ENCODE measurements at regions not wholly inside any gene's neighbourhood (a gene's known extent, or its start where the extent isn't known, plus 50 kb on each side); places are given as distances from the start of the nearest gene placed in this dataset.

DNA sequence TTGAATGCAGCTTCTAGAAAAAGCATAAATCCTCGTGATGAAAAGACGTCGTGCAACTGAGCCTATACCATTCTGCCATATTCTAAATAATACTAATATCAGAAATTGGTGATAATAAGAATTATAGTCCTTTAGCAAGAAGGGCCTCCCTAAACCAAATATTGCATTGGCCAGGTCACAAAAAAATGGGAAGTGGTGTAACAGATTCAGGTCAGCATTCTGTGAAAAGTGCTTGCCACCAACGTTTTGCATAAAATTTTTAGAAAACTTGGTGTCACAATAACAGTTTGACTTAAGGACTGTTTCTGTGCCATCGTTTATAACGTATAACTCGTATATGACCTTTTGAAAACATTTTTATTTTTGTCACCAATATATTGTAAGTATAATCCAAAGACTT is 603.6 kb downstream of the CPS1 start:
- intact Hi-C loops (cut with DNase I, micrococcal nuclease), result loop anchor here (2.0 to 5.0 kb wide), 3 partner anchors 911 to 1183 kb away; no protein-coding TSS in a partner anchor
- Histone ChIP-seq H3K36me3 (ENCODE audit: insufficient read depth, low read length) (no peaks in the 10 kb centered on the region), H3K4me1 (ENCODE audit: insufficient read depth, low read length) (no peaks in the 10 kb centered on the region), H3K9me3 (ENCODE audit: control insufficient read depth in 1 of 2, insufficient read depth in 1 of 2, low read length in 2 of 2) (no peaks in the 10 kb centered on the region), H3K27ac (ENCODE audit: low read depth in 1 of 2, low read length in 2 of 2) (no peak overlapping the region), H3K4me3 (ENCODE audit: low read length) (no peak overlapping the region), H3K27me3 (ENCODE audit: control insufficient read depth in 1 of 2, insufficient read depth in 2 of 2, low read length in 2 of 2) (no peaks in the 10 kb centered on the region)
- TF ChIP-seq, protein P1, sequence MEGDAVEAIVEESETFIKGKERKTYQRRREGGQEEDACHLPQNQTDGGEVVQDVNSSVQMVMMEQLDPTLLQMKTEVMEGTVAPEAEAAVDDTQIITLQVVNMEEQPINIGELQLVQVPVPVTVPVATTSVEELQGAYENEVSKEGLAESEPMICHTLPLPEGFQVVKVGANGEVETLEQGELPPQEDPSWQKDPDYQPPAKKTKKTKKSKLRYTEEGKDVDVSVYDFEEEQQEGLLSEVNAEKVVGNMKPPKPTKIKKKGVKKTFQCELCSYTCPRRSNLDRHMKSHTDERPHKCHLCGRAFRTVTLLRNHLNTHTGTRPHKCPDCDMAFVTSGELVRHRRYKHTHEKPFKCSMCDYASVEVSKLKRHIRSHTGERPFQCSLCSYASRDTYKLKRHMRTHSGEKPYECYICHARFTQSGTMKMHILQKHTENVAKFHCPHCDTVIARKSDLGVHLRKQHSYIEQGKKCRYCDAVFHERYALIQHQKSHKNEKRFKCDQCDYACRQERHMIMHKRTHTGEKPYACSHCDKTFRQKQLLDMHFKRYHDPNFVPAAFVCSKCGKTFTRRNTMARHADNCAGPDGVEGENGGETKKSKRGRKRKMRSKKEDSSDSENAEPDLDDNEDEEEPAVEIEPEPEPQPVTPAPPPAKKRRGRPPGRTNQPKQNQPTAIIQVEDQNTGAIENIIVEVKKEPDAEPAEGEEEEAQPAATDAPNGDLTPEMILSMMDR (IDR thresholded peaks at IDR 0.05), result no peak
- ATAC-seq (ENCODE audit: poor library complexity), result no peak
- ChIA-PET POLR2A (interaction anchor here (0.7 kb wide), 1 partner anchor 462 kb away, joined by 3 read pairs; no protein-coding TSS in a partner anchor), CTCF (no interaction called here)
- Mint-ChIP-seq H3K4me1 (ENCODE audit: low read depth) (no peaks in the 10 kb centered on the region), H3K4me3 (no peak overlapping the region), H3K27ac (no peak overlapping the region), H3K27me3 (no peaks in the 10 kb centered on the region), H3K36me3 (ENCODE audit: low read depth) (no peaks in the 10 kb centered on the region), H3K9me3 (no peaks in the 10 kb centered on the region)
- no peak for DNase-seq

DNA sequence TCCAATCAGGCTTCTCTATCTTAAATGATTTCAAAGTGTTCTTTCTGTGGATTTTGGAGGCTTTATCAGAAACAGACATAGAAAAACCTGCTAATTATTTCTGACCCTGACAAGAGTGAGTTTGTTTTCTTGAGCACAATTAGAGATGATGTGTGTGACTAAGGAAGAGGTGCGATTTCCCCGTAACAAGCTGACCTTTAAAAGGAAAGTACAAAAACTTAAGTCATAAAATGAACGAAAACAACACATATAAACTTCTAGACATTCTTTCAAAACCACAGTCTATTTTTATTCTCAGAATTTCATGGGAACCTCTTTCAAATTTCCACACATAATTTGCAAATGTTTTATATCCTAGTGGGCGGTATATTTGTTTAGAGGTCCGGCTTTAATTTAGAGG is 604.8 kb downstream of the CPS1 start:
- H3K36me3 ChIP-seq (ENCODE audit: insufficient read depth, low read length), result no peaks in the 10 kb centered on the region
- ATAC-seq (ENCODE audit: poor library complexity), result no peak

GRCh38 chr2:211162911-211163310 is 606.5 kb downstream of the CPS1 start:
- H3K27ac Mint-ChIP-seq, result no peak overlapping the region
- intact Hi-C loops (cut with DNase I, micrococcal nuclease), result no loop called here
- no peaks in the 10 kb centered on the region for H3K27me3 Mint-ChIP-seq
- H3K36me3 ChIP-seq (ENCODE audit: insufficient read depth, low read length), result no peaks in the 10 kb centered on the region
- no peak overlapping the region for H3K4me3 ChIP-seq (ENCODE audit: low read length)
- no peaks in the 10 kb centered on the region for H3K4me1 ChIP-seq (ENCODE audit: insufficient read depth, low read length)
- CTCF ChIA-PET, result no interaction called here
- no peak overlapping the region for H3K4me3 Mint-ChIP-seq
- H3K9me3 Mint-ChIP-seq, result no peaks in the 10 kb centered on the region
- ATAC-seq (ENCODE audit: poor library complexity), result no peak
- no peaks in the 10 kb centered on the region for H3K4me1 Mint-ChIP-seq (ENCODE audit: low read depth)
- POLR2A ChIA-PET, result no interaction called here
- H3K36me3 Mint-ChIP-seq (ENCODE audit: low read depth), result no peaks in the 10 kb centered on the region
- H3K27me3 ChIP-seq (ENCODE audit: control insufficient read depth in 1 of 2, insufficient read depth in 2 of 2, low read length in 2 of 2), result no peaks in the 10 kb centered on the region
- TF ChIP-seq, protein P1 (IDR thresholded peaks at IDR 0.05), result no peak
- H3K27ac ChIP-seq (ENCODE audit: low read depth in 1 of 2, low read length in 2 of 2), result no peak overlapping the region
- no peak for DNase-seq
- no peaks in the 10 kb centered on the region for H3K9me3 ChIP-seq (ENCODE audit: control insufficient read depth in 1 of 2, insufficient read depth in 1 of 2, low read length in 2 of 2)

More for the DNA sequence above, 604.8 kb downstream of the CPS1 start:
- POLR2A ChIA-PET, result no interaction called here
- H3K27ac ChIP-seq (ENCODE audit: low read depth in 1 of 2, low read length in 2 of 2), result no peak overlapping the region
- H3K27ac Mint-ChIP-seq, result no peak overlapping the region
- H3K4me3 Mint-ChIP-seq, result no peak overlapping the region
- no peaks in the 10 kb centered on the region for H3K4me1 ChIP-seq (ENCODE audit: insufficient read depth, low read length)
- DNase-seq, result no peak
- H3K9me3 Mint-ChIP-seq, result no peaks in the 10 kb centered on the region
- intact Hi-C loops (cut with DNase I, micrococcal nuclease), result no loop called here
- no peaks in the 10 kb centered on the region for H3K4me1 Mint-ChIP-seq (ENCODE audit: low read depth)
- H3K4me3 ChIP-seq (ENCODE audit: low read length), result no peak overlapping the region
- CTCF ChIA-PET, result no interaction called here
- TF ChIP-seq, protein P1 (IDR thresholded peaks at IDR 0.05), result no peak
- no peaks in the 10 kb centered on the region for H3K27me3 ChIP-seq (ENCODE audit: control insufficient read depth in 1 of 2, insufficient read depth in 2 of 2, low read length in 2 of 2)
- H3K36me3 Mint-ChIP-seq (ENCODE audit: low read depth), result no peaks in the 10 kb centered on the region
- H3K9me3 ChIP-seq (ENCODE audit: control insufficient read depth in 1 of 2, insufficient read depth in 1 of 2, low read length in 2 of 2), result no peaks in the 10 kb centered on the region
- no peaks in the 10 kb centered on the region for H3K27me3 Mint-ChIP-seq

Measured in CD4-positive, alpha-beta T cell (primary cell).